NCI-H146 treated with DMSO at 0.1 percent for 48 hours (cell line): ENCODE measurements at regions not wholly inside any gene's neighbourhood (a gene's known extent, or its start where the extent isn't known, plus 50 kb on each side); places are given as distances from the start of the nearest gene placed in this dataset.
"Not testable (repeated sequence)": the region's sequence is repeated elsewhere in the genome, so short reads cannot be mapped to it uniquely, and the experiment has no call there.

Source experiments
- DNase-seq: peaks from one replicate; lab custom pipeline; 2025; ENCODE audit not compliant: unreplicated experiment; lab: John Stamatoyannopoulos, UW

GRCh38 chr1:209080170-209080781 lies 503.2 kb upstream of the CAMK1G start:
- no peak for DNase-seq

- no peak for DNase-seq
Observed at GRCh38 chr1:209086486-209087192, 496.9 kb upstream of the CAMK1G start.

- DNase-seq: no peak
Observed at GRCh38 chr1:209094384-209094783, 489.1 kb upstream of the CAMK1G start.

- DNase-seq: no peak
Observed at GRCh38 chr1:209095627-209096595, 487.6 kb upstream of the CAMK1G start.

- DNase-seq: no peak
Observed at GRCh38 chr1:209100460-209100859, 483.1 kb upstream of the CAMK1G start.

GRCh38 chr1:209101106-209101505 lies 482.4 kb upstream of the CAMK1G start:
- no peak for DNase-seq

GRCh38 chr1:209102120-209102519 lies 481.4 kb upstream of the CAMK1G start:
- DNase-seq: peak; percentile 59

- DNase-seq: no peak
Observed at GRCh38 chr1:209102531-209102930, 481.0 kb upstream of the CAMK1G start.

GRCh38 chr1:209103092-209103491 lies 480.4 kb upstream of the CAMK1G start:
- no peak for DNase-seq

- no peak for DNase-seq
Observed at GRCh38 chr1:209104646-209105045, 478.9 kb upstream of the CAMK1G start.

GRCh38 chr1:209105701-209106100 lies 477.8 kb upstream of the CAMK1G start:
- peak; percentile 33 for DNase-seq

- peak; percentile 75 for DNase-seq
Observed at GRCh38 chr1:209106237-209106741, 477.2 kb upstream of the CAMK1G start.

GRCh38 chr1:209106861-209107260 lies 476.7 kb upstream of the CAMK1G start:
- no peak for DNase-seq

GRCh38 chr1:209107535-209107934 lies 476.0 kb upstream of the CAMK1G start:
- no peak for DNase-seq

GRCh38 chr1:209109001-209109785 lies 474.3 kb upstream of the CAMK1G start:
- no peak for DNase-seq

- no peak for DNase-seq
Observed at GRCh38 chr1:209113521-209113920, 470.0 kb upstream of the CAMK1G start.

- DNase-seq: no peak
Observed at GRCh38 chr1:209116705-209117104, 466.8 kb upstream of the CAMK1G start.

GRCh38 chr1:209123601-209124000 lies 459.9 kb upstream of the CAMK1G start:
- DNase-seq: no peak

GRCh38 chr1:209129091-209129490 lies 454.4 kb upstream of the CAMK1G start:
- DNase-seq: not testable (repeated sequence)

- no peak for DNase-seq
Observed at GRCh38 chr1:209130886-209131285, 452.6 kb upstream of the CAMK1G start.
